SIG-M5 (cell line): ENCODE measurements at regions not wholly inside any gene's neighbourhood (a gene's known extent, or its start where the extent isn't known, plus 50 kb on each side); places are given as distances from the start of the nearest gene placed in this dataset.
"Not testable (repeated sequence)": the region's sequence is repeated elsewhere in the genome, so short reads cannot be mapped to it uniquely, and the experiment has no call there.

Experiments used
- DNase-seq: peaks from one replicate; lab custom pipeline; 2025; lab: John Stamatoyannopoulos, UW

DNA sequence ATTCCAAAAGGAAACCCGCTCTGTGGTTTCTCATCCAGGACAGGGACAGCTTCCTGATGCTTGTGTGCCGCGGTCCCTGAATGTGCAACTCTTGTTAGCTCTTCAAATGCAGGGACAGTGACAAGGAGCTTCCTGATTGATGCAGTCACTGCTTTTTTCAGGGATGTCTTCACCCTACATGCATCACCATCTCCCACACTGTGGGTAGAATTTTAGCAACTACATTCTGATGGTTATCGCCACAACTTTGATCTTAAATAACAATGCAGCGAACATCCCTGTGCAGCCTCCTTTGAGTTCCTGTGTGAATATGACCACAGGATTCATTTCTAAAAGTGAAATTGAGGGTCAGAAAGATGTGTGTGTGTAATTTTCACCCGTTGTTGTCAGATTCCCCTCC lies 115.0 kb downstream of the GGTLC2 start:
- DNase-seq: no peak

DNA sequence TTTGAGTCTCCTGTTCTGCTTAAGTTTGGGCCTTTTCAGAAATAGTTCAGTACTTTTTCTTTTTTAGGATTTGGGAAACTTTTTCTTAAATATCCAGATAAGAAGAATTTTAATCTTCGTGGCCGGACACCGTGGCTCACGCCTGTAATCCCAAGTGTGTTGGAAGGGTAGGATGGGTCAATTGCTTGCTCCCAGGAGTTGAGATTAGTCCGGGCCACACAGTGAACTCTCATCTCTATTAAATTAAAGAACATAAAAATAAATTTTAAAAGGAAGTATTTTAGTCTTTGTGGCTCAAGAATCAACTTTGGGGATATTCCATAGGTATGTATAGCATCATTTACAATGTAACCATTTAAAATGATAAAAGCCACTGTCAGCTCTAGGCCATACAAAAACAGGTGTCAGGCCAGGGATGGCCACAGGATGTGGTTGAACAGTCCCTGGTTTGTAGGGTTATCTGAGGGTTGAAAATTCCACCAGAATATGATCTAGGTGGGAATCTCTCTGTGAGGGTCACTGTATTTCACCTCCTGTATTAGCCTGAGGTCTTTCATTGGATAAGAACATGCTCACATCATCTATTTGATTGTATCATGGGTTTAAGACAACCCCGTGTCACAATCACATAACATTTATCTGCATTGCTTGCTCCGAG lies 115.6 kb downstream of the GGTLC2 start:
- DNase-seq: no peak

DNA sequence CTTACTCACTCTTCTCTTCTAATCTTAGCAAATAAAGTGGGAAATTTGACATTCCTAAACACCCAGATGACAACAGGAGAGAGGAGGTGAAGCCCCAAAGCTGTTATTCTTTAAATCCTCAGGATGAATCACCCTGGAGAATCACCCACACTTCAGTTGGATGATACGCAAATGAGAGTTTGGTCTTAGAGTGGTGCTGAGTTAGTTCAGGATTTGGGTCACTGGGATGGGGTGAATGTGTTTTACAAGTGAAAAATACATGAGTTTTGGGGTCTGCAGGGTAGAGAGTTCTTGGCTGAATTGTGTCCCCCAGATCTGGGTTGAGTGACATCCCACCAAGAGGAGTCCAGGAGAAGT lies 117.2 kb downstream of the GGTLC2 start:
- no peak for DNase-seq

DNA sequence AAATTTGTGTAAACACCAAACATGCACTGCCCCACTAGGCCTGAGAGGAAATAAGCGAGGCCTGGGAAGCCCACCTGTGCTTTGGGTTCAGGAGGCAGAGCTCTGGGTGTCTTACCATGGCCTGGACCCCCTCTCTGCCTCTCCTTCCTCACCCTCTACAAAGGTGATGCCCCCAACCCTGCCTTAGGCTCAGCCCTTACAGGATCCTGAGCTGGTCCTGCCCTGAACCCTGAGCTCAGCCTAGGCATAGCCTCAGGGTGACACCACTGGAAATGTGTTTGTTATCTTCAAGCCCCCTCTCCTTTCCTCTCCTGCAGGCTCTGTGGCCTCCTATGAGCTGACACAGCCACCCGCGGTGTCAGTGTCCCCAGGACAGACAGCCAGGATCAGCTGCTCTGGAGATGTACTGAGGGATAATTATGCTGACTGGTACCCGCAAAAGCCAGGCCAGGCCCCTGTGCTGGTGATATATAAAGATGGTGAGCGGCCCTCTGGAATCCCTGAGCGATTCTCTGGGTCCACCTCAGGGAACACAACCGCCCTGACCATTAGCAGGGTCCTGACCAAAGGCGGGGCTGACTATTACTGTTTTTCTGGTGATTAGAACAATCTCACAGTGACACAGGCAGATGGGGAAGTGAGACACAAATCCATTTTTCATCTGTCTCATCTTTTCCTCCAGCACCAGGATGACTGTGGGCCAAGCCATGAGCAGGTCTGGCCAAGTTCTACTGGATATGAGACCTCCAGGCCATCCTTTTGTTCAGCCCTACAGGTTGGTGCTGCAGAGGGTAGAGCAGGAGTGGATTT lies 117.8 kb downstream of the GGTLC2 start:
- no peak for DNase-seq

DNA sequence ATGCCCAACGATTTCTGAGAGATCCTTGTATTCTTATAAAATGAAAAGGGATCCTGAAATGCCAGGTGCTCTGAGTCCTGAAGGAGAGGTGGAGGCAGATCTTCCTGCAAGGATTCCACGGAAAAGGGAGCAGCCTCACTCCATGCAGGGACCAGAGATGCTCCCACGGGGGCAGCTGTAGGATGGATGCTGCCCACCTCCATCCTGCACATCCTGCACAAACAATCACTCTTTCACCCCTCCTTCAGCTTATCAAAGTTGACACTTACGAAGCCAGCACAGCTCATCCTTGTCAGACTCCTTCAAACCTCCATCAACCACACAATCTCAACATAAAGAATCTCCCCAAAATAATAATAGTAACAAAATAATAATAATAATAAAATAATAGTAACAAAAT lies 119.1 kb downstream of the GGTLC2 start:
- DNase-seq: no peak

DNA sequence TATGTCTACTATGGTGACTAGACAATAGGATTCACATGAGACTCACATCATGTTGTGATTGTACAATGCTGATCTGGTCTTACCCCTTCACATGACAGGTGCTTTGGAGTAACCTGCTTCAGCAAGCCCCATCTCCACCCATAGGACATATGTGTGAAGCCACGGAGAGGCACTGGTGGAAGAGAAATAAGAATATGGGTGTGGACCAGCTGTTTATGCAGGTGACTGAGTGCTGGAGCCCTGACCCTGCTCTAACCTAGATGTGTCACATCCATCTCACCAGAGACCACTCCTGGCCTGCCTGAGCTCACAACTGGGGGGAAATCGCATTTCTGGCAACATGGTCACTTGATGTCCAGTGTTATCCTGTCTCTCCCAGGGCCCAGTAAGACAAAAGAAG lies 119.7 kb downstream of the GGTLC2 start:
- no peak for DNase-seq

DNA sequence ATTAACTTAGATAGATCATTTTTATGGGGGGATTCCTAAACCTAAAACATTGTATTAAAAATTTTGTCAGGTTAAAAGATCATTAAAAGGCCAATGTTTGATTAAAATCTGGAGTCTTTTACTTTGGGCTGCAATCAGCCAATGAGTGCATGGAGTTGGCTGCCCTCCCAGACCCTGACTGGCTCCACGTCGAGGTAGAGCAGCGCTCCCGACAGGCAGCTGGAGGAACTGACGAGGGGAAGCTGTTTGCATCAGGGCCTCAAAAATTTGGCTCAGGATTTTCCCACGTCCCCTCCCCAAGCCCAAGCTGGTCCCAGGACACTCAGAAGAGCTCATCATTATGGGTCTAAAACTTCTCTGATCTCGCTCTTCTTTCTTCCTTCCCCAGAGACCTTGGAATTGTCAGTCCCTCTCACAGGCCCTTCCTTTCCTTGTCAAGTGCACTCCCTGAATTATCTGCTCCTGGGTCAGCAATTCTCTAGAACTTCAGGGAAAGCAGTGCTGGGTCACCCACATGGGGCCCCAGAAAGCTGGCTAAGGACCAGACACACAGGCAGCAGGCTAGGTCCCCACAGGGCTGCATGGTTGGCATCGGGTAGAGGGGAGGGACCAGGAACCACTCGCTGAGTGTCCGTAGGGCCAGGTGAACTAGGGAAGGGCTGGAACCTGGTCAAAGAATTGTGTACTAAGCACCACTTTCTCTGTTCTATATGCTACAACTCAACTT lies 119.6 kb upstream of the IGLL5 start:
- DNase-seq: no peak

DNA sequence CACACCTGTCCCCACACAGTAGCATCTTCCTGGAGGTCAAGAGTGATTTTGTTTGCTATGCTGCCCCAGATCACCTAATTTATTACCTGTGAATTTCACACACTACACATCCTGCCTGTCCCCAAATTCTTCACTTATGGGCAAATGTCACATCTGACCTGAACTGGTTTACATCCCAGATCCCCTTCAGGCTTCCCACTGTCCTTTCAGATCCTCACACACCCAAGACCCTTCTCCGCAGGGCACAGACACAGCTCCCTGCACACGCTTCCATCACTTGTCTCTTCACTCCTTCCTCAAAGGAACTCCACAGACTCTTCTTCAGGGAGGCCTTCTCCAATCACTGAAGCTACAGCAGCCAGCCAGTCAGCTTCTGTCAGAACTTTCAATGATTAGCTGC lies 118.7 kb upstream of the IGLL5 start:
- no peak for DNase-seq

DNA sequence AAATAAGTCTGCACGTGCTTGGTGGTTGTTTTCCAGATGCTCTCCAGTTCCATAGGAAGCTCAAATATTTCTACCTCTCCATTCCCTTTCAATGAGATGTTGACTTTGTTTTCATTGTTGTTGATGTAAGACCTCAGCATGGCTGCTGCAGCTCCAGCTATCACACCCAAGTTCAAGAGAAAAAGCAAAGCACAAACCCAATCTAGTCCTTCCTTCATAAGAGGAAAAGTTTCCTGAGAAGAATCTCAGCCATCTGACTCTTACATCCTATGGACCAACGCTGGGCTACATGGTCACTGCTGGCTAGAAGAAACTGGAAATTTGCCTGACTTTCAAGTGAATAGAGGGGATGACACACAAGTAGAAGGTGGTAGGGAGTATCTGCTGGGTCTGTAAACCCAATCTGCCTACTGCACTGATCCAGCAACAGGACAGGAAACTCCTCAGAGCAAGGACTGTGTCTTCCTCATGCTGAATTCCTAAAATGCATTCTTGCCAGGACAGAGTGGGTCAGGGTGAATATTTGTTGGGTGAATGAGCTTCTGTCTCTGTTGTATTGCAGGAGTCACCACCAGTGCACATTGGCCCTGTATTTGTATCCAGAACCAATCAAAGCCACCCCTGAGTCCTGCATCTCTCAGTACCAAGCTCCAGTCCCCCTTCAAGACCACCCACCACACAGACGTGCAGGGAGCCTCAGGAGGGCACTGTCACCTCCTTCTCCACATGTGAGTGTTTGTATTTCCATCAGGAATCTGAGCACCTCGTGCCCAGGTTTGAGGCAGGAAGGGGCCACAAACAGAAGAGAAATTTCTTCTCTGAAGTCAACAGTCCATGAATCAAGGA lies 118.0 kb upstream of the IGLL5 start:
- no peak for DNase-seq

DNA sequence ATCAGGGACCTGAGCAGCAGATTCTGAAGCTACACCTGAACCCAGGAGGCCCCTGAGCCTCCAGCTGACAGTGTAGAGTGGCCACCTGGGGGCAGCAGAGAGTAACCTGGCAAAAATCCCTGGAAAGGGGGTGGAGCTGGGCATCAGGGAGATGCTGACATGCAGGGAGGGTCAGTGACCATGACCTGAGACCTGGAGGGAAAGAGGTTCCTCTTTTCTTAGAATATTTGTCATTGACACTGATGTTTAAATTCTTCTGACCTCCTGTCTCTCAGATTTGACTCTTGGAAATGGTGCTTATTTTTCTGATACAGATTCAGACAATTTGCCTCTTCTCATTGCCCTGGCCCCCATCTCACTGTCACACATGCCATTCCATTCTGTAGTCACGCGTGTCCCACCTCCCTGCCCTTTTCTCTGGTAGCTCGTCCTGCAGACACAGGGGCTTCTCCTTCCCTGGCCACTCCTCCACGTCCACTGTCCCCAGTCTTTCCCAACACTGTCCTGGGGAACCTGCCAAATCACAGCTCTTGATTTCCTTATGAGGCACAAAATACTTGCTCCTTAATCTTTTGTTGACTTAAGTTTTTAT lies 117.2 kb upstream of the IGLL5 start:
- DNase-seq: no peak

DNA sequence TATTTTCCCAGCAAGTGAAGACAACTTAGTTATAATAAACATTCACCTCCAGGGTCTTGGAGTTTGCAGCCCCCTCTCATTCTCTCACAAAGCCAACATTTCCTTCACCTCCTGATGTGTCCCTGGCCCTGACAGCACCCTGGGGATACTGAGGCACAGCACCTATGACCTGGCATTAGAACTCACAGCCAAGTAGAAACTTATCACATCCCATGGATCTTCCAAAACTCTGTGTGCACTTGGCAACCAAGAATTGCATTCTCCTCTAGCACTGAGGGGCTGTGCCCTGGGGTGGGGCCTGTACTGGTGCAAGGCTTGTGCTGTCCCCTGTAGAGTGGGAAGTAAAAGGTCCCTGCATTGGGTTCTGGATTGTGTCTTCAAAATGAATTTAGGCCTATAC lies 116.7 kb upstream of the IGLL5 start:
- no peak for DNase-seq

DNA sequence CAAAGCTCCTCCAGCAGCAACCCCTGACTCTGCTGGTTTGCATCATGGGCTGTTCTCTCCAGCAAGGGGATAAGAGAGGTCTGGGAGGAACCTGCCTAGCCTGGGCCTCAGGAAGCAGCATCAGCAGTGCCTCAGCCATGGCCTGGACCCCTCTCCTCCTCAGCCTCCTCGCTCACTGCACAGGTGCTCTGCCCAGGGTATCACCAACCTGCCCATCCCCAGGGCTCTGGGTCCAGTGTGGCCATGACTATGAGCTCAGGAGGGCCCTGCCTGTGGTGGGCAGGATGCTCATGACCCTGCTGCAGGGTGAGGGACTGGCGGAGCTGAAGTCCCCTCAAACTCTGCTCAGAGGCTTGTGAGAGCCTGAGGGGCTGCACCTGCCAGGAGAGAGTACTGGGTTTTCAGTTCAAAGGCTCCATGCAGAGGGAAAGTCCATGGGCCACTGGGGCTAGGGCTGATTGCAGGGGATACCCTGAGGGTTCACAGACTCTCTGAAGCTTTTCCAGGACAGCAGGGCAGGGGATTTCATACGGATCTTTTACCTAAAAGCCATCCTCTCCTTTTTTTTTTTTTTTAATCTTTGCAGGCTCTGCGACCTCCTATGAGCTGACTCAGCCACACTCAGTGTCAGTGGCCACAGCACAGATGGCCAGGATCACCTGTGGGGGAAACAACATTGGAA lies 115.8 kb upstream of the IGLL5 start:
- DNase-seq: no peak

DNA sequence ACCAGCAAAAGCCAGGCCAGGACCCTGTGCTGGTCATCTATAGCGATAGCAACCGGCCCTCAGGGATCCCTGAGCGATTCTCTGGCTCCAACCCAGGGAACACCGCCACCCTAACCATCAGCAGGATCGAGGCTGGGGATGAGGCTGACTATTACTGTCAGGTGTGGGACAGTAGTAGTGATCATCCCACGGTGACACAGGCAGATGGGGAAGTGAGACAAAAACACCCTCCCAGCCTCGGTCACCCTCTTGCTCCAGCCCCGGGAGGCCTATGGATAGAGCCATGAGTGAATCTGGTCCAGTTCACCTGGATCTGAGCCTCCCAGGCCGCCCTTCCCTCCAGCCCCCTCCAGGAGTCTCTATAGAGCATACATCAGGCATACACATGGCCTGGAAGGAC lies 115.2 kb upstream of the IGLL5 start:
- DNase-seq: no peak

DNA sequence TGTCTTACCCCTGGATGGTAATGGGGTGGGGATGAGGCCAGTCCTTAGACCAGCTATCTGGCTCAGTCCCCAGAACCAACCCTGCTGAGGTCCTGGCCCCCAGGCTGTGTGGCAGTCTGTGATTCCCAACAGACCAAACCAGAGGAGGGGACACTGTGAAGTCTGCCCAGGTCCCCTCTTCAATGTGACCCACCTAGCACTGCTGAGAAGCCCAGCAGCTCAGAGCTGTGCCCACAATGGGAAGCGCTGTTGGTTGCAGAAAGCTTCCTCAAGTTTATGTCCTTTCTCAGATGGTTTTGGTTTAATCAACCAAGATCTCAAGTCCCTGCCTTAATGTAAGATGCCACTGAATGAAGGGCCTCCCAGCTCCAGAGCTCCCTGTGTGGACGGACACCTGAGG lies 114.7 kb upstream of the IGLL5 start:
- DNase-seq: no peak

DNA sequence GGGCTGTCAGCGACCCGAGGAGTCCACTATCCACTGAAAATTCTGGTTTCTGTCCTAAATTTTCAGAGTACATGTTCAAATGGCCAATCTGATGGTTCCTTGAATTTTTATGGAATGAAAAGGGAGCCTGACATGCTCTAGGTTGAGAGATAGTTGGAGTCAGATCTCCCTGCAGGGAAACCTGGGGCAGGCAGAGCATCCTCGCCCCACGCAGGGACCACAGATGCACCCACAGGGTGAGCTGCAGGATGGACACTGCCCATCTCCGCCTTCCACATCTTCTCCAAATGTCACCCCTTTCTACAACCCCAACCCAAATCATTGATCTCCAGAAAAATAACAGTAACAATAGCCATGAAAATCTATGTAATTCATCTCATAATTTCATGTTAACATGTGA lies 114.2 kb upstream of the IGLL5 start:
- DNase-seq: no peak

DNA sequence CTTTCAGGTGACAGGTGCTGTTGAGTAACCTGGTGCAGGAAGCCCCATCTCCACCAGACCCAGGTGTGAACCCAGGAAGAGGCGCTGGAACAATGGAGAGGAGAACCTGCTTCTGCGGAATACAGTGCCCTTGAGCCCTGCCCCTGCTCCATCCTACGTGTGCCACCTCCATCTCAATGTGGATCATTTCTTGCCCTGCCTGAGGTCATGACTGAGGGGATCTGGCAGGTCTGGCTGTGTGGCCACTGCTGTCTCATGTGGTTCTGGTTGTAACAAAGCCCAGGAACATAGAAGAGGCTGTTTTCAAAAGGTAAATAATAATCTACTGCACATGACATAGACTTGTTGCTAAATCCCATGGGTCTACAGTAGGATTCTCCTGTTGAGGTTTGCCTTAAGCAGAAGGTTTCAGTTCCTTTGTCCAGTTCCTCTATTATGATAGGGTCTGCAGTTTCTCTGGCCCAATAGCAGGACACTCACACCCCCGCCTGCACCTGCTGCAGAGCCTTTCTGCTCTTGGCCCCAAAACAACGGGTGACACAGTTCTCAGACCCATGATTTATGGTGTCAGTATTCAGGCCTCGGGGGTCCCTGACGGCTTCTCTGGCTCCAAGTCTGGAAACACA lies 113.5 kb upstream of the IGLL5 start:
- DNase-seq: no peak

DNA sequence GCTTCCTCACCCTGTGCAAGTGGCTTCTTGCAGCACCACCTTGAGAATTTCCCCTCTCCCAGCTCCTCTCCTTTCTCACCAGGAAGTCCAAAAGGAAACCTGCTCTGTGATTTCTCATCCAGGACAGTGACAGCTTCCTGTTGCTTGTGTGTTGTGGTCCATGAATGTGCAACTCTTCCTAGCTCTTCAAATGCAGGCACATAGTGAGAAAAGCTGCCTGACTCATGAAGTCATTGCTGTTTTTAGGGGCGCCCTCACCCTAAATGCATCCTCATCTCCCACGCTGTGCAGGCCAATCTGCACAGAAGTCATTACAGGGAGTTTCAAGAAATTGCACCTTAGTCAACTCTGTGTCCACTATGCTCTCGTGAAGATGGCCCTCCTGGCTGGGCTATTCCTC lies 112.9 kb upstream of the IGLL5 start:
- not testable (repeated sequence) for DNase-seq

DNA sequence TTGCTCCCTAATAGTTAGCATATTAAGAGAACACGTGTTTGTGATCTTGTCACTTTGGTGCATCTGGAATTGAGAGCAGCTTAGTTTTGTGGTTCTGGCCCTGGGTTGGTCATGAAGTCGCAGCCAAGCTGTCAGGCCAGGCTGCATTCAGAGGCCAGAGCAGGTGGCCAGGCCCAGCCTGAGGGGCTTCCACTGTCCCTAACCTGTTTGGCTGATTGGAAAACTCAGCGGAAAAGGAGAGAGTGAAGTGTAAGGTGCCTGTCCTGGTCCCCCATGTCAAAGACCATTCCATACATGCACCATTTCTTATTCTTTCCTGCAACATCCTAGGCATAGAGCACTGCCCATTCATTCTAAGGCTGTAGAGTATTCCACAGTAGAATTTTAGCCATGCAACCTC lies 111.5 kb upstream of the IGLL5 start:
- no peak for DNase-seq

DNA sequence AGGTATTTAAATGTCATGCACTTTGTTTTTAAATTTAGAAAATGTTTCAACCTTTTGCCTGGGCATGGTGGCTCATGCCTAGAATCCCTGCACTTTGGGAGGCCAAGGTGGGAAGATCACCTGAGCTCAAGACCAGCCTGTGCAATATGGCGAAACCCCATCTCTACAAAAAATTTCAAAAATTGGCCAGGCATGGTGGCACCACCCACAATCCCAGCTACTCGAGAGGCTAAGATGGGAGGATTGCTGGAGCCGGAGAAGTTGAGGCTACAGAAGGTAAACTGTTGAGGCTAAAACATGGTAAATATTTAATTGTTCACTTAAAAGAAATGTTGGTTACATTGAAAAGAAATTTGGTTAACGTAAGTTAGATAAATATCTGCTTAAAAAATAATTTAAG lies 108.4 kb upstream of the IGLL5 start:
- no peak for DNase-seq

DNA sequence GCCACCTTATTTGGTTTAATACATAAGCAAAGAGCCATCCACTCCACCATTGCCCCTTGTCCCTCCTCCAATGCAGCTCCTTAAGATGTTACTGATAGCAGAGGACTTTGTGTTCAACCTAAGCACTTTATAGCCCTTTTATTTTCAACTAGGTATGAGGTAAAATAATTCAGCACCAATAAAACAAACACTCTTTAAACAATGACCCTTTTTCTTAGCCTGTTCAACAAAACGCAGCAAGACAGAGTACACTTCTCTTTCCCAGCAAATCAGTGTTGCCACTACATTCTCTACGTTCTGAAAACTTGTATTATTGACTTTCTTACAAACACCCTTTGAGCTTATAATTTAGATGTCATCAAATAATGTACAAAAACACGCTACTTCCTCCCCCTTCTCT lies 104.0 kb upstream of the IGLL5 start:
- no peak for DNase-seq
